Stimulated activated CD4-positive, alpha-beta T cell treated with anti-CD3 and anti-CD28 coated beads, Interleukin-2, amount 100 ng/mL, for 24 hours (primary cell): ENCODE measurements at regions not wholly inside any gene's neighbourhood (a gene's known extent, or its start where the extent isn't known, plus 50 kb on each side); places are given as distances from the start of the nearest gene placed in this dataset.
A peak's percentile ranks its signal among the peaks of the same experiment; 100 is the strongest.

ENCODE experiments used
- DNase-seq, 2 donors: peaks; one replicate each; pipeline ENCODE4 v3.0.0-alpha.2; 2020

DNA sequence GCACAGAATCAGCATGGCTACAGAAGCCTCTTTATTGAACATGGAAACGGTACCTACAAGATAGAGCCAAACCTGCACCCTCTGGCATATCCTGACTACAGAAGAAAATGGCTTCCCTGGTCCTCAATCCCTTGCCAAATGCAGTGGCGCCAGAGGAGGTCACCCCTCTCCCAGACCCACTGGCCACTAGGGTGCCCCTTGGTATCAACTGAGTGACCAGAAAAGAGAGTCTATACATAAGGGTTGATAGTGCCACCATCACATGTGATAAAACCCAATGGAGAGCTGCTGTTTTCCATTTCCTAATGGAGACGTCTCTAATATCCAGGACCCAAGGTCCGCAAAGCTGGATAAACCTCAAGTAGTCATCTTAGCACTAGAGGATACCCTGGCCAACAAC, 52.7 kb upstream of the ALK start:
- DNase-seq, result no peak

DNA sequence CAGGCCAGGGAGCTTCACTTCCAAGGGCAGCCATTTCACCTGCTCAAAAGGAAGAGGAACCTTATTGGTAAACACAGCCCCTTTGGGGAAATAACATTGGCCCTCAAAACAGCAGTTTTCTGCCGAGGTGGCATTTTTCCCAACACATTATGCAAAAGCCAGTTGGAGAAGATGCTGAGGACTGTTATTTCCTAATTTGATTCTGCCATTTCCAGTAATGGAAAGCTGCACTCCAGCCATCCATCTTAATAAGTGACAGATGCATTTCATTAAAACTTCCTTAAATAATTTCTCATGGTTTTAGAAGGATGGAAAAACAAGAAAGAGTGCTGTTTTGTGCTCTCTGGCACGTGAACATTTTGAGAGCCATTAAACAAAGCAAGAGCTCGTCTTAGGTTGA, 55.9 kb upstream of the ALK start:
- no peak for DNase-seq

DNA sequence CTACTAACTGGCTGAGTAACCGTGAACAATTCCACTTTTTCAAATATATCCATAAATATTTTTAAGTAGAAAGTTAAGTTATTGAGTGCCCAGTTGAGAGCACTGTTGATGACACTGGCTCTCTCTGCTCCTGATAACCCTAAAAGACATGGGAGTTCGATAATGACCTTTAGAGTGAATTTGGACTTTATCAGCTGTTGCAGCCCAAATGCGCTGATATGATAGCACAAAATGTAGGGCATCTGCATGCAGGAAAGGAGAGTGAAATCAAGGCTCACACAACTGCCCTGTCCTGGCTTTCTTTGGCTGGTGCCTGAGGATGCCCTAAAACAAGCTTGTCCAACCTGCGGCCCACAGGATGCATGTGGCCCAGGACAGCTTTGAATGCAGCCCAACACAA, 60.0 kb upstream of the ALK start:
- DNase-seq, result no peak

DNA sequence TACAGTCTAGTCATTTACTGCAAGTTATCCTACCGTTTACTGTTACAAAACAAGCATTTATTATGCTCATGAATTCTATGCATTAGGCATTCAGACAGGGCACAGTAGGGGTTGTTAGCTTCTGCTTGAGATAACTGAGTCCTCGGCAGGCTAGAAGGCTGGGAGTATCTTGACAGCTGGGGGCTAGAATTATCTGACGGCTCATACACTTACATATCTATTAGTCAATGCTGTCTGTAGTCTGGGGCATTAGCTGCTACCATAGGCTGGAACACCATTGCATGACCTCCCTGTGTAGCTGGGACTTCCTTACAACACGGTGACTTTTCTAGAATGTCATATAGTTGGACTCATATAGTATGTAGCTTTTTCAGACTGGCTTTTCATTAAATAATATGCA, 61.9 kb upstream of the ALK start:
- no peak for DNase-seq

DNA sequence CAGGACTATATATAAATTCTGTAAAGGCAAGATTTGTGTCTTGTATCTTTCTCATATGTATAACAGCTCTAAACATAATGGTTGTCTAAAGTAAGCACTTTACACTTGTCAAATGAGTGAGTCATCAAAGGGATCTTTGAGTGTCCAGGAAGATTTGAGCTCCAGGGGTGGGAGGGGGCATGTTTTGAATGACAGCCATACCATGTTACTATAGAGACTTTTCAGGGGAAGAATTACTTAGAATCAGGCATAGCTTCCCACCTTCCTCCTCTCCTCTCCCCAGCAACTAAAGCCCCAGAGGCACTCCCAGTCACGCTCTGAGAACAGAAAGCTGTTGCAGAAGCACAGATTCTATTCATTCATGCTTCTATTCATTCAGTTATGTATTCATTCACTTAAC, 65.8 kb upstream of the ALK start:
- DNase-seq, result no peak

DNA sequence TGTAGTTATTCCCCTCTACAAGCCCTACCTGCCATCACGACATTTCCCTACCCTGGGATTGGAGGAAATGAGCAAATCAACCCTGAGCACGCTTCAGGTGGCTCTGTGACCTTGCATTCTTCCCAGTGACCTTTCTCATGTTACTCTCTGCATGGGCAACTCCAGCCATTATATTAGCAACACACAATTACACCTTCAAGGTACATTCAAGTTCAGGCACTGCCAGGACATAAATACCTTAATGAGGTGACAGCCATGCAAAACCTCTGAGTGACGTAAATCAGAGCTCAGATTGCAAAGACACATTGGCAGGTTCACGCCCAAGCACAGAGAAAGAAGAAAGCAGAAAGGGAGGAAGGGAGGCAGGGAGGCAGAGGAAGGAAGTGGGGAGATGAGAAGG, 68.7 kb upstream of the ALK start:
- DNase-seq, result no peak

DNA sequence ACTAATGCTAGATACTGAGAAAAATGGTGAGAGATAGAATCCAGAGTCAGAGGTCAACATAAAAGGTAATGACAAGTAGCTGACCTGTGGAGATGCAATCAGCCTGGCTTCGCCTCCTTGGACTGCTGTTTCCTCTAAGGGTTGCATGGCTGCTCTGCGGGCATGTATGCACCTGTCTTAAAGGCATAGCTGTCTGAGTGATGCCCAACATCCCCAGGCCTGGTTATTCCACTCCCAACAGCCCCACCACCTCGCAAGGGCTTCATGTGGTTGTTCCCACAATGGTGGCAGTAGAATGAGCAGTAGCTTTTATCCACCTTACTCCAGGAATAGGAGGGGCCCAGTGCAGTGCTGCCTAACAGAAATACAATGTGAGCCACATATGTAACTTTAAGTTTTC, 69.7 kb upstream of the ALK start:
- no peak for DNase-seq

DNA sequence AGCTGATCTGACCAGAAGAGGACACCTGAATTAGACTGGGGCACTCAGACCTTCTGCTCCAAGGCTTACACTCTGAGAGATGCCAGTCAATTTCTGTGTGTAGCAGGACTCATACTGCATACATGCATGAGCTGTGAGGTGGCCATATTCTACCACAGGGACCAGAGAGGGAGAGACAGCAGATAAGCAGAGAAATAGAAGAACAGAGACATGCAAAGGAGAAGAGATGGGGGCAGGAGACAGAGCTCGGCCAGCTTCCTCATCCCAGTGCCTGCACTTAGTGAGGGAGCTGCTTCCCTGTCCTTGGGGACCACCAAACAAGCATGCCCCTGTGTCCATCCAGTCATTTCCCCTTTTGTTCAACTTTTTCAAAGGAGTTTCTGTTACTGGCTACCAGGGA, 73.9 kb upstream of the ALK start:
- DNase-seq, result no peak

DNA sequence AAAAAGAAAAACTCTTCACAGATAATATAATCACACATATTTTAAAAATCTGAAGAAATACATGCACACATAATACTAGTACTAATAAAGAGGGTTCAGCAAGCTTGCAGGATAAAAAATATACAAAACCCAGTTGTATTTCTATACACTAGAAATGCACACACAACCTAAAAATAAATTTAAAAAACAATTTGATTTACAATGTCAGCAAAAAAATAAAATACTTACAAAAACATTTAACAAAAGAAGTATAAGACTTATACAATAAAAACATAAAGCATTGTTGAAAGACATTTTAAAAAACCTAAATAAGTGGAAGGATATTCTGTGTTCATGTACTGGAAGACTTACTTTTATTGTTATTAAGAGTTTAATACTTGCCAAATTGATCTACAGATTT, 81.7 kb upstream of the ALK start:
- no peak for DNase-seq

DNA sequence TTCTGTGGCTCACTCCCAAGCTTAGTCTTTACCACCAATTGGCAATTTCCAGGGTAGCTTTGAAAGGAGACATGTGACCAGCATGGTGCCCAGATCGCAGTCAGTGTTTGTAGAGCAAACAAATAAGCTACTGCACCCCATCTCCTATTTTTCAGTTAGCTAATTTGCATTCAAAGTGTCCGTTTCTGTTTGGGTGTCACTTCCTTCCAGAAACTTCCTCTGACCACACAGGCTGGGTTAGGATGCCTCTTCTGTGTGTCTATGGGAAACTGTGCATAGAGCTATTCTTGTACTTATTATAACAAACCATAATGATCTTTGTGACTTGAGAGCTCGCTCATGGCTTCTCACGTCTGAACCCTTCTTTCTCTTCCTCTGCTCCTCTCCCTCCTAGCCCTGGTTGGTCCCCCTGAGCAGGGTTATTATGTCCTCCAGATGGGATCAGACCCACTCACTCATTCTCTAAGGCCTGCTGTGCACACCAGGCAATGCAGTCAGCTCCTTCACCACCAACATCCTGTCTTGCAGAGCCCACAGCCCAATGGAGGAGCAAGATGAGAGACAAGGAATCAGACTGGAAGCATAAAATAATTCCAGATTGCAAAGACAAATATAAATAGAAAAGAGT, 101.2 kb upstream of the ALK start:
- no peak for DNase-seq

DNA sequence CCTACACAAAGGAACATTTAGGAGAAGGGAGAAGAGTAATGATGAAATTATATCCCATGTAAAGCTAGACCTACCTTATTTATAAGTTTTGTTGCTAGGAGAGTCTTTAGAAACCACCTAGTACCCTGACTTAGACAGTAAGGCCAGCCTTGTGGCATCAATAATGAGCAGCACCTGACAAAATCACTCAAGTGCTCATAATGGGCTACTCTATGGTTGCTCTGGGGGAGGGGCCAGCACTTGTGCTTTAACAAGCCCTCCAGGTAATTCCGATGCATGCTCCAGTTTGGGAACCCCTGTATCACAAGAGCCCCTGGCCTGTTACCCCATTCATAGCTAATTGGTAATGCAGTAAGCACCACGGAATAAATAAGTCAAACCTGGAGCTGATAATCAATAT, 102.9 kb upstream of the ALK start:
- DNase-seq, result no peak

DNA sequence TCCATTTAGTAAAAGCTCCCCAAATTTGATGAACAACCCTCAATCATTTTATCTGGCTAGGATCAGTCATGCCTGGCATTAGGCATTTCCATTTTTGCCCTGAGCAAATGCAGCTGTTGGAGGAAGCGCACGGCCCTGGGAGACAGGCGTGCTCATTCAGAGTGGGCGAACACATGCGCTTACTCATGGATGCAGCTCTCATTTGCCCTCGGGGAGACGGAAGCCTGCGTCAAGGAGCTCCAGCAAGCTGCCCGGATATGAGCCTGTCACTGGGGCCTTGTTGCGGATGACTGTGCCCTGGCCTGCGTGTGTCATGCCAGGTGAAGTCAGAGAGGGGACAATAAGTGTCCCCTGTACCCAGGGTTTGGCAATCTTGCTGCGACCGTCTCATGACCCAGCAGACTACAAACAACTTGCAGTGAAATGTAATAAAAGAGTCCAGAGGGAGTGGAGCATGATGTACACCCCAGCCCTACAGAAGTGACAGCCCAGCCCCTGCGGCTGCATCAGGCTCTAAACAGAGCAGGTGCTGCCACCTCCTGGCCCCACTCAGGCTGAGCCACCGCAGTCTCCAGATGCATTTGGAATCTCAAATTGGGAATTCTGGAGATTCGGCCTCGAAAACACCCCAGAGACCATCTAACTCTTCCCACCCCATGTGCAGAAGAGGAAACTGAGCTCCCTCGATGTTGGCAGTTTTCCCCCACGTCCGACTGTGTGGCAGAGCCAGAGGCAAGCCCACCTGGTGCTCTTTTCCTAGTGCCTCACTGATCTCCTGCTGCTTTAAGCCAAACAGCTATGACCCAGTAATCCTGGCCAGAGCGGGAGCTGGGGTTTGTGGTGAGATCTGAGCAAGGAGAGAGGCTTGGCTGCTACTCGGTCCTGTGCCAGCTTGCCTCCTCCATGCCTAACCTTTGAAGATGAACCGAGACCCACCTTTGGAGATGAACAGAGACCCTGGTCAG, 105.0 kb upstream of the ALK start:
- peak in 1 of 2 donors; percentile 24 for DNase-seq

DNA sequence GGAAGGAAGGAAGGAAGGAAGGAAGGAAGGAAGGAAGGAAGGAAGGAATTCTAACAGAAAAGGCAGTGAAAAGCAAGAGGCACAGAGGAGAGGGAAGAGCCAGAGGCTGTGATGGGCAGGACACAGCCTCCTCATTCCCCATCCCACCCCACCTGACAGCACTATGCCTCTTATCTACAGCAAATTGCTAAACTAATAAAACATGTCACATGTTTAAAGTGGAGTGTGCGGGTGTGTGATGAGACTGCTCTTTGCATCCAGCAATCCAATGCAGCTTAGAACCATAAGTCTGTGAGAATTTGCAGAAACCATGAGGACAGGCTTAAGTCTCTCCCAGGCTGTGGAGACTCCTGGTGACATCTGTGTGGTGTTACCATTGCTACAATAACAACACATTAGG, 108.4 kb upstream of the ALK start:
- DNase-seq, result no peak

DNA sequence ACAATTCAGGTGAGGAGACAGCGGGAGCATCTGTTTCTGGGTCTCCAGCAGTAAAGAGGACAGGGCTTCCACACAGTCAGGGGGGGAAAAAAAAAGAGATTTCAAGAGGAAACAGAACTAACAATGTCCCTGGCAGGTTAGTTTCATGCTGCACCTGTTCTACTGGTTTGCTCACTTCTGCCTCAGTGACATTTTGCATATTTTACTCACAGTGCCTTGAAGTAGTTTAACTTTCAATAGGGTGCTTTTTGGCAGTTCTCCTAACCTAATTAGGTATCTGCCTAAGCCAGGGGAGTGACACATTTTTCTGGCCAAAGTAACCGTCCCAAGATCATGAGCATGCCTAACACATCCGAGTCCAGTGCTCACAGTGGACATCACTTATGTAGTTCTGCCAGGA, 109.0 kb upstream of the ALK start:
- DNase-seq, result no peak

DNA sequence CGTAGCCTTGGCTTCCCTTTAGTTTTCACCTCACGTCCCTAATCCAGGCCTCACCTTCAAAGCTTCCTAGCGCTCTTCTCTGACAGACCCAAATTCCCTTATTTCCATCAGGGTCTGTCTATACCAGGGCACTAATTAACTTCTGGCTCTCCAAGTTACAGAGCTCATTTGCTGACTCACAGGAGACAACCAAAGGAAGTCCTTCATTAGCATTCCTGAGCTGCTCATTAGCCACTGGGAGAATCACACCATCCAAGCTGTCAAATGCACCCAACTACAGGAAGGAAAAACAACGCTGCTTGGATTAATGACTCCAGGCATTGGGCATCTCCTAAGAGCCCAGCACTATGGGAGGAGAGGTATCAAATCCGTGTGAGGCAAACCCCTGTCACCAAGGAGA, 109.8 kb upstream of the ALK start:
- no peak for DNase-seq

DNA sequence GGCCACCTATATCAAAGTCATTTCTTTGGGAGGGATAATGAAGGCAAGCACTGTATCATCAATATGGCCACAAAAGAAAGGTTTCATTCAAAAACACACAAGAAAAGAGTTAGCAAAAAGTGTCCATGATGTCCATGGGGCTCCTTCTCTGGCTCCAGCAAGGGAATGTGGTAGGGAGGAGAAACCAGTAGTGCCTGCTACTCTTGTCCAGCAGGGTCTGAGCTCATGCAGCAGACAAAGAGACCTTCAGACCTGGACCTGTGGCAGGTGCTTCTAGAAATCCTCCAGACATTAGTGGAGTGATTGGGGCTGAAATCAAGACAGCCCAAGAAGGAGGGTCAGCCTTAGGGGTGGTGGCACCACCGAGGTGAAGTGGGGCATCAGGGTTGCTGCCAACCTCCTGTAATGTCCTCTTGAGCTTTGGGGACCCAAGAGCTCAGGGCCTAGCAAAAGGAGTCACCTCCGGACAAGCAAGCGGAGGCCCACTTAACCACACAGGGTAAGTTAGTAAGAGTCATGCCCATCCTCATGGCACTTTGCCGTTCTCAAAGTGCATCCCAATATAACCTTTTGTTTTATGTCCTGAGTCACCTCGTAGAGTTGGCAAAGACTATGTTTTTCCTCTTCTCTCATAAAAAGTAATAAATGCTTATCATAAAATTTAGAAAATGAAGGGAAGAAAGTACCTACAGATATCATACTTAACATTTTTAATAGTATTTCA, 112.6 kb upstream of the YPEL5 start:
- no peak for DNase-seq

DNA sequence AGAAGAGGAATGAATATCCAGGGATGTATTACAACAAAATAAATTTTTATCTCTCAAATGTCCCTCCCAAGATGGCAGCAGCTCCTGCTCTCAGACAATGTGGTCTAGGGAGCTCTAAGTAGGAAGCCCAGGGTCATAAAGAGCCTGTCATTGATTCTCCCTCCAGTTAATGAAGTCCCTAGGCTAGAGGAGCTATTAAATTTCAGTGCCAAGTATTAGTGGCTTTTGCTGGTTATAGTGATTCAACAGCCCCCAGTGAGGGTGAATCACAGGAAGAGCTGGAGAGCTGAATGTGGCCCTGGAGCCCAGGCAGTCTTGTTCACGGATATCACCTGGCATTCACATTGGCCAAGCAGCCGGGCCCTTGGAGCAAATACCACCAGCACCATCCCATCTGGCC, 109.8 kb upstream of the YPEL5 start:
- DNase-seq, result no peak

DNA sequence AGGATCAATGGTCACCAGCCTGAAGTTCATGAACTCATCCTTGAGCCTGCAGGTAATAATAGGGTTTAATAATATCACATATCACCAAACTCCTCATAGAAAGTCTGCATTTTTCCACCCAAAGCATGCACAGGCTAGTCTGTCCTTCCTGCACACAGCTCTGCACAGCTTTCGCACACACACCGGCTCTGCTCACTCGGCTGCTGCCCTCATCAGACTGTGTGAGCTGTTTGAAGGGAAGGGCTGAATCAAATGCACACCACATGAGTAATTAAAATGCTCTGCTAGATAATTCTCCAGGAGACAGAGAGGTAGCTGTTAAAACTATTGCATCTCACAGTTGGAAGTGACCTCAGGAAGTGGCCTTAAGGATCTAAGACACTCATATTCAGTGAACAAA, 108.4 kb upstream of the YPEL5 start:
- DNase-seq, result no peak

DNA sequence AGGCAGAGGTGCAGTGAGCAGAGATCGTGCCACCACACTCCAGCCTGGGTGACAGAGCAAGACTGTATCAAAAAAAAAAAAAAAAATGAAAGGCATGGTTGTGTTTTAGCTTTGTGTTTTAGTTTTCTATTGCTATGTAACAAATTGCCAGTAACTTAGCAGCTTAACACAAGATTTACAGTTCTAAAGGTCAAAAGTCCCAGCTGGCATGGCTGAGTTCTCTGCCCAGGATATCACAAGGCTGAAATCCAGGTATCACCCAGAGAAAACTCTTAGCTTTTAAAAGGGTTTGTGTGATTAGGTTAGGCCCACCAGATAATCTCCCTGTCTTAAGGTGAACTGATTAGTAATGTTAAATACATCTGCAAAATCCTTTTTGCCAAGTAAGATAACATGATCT, 107.7 kb upstream of the YPEL5 start:
- DNase-seq, result no peak

DNA sequence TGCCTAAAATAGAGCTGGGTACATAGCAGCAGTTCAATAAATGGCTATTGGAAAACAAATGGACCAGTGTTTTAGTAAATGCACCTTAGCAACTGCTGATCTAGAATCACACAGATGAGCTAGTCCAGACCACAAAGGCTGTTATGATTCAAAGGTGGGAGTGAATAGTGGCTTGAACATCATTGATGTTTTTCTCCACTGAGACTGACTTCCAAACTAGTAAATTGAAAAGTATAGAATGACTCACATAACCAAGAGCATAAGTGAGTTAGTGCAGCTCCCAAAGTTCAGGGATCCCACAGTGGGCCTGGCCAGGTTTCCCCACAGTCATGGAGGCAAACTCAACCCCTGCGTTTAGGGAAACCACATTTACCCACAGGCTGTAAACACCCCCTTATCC, 106.7 kb upstream of the YPEL5 start:
- no peak for DNase-seq

DNA sequence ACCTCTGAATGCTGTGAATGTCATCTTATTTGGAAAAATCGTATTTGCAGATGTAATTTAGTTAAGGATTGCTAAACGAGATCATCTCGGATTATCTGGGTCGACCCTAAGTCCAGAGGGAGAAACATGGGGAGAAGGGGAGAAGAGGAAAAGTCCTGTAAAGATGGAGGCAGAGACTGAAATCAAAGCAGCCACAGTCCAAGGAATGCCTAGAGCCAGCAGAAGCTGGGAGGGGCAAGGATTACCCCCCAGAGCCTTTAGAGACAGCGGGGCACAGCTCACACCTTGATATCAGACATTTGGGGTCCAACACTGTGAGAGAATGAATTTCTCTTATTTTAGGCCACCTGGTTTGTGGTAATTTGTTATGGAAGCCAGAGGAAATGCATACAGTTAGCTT, 104.9 kb upstream of the YPEL5 start:
- no peak for DNase-seq

DNA sequence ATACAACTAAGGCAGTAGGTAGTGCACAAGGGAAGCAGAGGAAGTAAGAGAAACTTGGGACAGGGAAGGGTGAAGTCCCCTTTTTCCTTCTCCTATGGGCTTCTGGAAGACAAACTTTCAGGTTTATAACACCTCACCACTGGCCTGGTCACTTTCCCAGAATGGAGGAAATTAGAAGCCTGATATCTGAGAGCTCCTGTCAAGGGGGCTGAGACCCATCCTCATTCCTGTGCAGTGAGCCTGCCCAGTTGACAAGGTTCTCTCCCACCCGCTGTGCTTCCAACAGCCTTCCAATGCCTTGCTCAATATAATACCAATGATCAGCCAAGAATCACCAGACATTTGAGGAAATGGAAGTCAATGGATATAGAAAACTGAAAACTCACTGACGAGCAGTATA, 100.4 kb upstream of the YPEL5 start:
- DNase-seq, result no peak

DNA sequence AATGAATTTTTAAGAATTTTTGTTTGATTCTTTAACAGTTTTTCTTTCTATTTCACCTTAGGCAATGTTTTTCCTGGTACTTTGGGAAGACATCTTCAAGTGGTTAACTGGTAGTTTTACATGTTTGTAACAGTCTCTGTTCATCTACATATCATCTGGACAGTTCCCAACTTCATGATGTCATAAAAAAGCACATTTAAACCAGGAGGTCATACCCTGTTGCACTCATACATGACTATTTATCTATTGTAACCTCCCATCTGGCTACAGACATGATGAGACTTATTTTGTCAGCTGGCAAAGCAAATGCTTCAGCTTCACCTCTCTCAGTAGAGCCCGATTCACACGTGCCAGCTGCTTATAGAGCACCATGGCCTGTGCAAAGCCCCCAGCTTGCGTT, 99.8 kb upstream of the YPEL5 start:
- no peak for DNase-seq

DNA sequence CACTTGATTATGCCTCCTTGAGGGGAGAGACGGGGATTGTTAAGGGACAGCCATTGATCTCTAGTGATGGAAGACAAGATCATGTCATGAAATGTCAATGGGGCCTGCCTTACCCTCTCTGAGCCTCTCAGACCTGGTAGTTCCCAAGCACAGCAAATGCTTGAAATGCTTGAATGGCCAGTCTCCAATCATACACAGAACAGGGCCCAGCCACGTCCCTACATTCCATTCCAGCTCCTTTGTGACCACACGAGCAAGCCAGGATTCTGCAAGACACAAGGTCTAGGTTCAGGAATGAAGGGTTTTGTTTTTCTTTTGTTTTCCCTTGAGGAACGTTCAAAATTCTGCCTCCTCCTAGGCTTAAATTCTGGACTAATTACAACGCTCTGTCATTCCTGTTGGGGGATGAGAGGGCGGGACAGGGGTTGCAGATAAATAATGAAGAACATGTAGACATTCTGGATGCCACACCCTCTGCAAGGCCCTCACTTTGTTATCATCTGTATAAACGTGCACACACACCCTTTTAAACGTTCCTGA, 98.1 kb upstream of the YPEL5 start:
- DNase-seq, result no peak
